ENCODE measurements at regions not wholly inside any gene's neighbourhood (a gene's known extent, or its start where the extent isn't known, plus 50 kb on each side); places are given as distances from the start of the nearest gene placed in this dataset.

DNA sequence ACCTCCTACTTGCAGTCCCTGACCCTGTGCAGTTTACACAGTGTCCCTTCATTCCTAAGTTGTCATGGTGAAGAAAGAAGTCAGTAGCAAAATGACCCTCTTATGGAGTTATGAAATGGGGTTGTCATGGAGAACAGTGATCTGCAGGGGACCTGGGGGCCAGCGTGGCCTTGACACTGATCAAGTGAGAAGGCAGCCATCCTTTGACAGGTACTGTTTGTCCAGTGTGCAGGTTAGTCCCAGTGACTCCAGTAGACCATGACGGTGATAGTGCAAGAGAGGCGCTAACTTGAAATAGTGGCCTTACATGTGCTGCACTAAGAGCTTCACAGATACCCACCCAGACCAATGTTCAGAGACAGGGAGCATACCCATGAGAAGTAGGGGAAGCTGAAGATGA, 87.9 kb downstream of the IL12A start:
- TF ChIP-seq, protein P1, sequence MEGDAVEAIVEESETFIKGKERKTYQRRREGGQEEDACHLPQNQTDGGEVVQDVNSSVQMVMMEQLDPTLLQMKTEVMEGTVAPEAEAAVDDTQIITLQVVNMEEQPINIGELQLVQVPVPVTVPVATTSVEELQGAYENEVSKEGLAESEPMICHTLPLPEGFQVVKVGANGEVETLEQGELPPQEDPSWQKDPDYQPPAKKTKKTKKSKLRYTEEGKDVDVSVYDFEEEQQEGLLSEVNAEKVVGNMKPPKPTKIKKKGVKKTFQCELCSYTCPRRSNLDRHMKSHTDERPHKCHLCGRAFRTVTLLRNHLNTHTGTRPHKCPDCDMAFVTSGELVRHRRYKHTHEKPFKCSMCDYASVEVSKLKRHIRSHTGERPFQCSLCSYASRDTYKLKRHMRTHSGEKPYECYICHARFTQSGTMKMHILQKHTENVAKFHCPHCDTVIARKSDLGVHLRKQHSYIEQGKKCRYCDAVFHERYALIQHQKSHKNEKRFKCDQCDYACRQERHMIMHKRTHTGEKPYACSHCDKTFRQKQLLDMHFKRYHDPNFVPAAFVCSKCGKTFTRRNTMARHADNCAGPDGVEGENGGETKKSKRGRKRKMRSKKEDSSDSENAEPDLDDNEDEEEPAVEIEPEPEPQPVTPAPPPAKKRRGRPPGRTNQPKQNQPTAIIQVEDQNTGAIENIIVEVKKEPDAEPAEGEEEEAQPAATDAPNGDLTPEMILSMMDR (IDR thresholded peaks at IDR 0.05) = no peak
- no peak for TF ChIP-seq POLR2A (IDR thresholded peaks at IDR 0.05)
- TF ChIP-seq POLR2AphosphoS5 (IDR thresholded peaks at IDR 0.05) = no peak

All from prostate gland (tissue), 2 donors.